CD14-positive monocyte (primary cell): ENCODE measurements at regions not wholly inside any gene's neighbourhood (a gene's known extent, or its start where the extent isn't known, plus 50 kb on each side); places are given as distances from the start of the nearest gene placed in this dataset.

Experiments used
- DNase-seq, 3 donors: peaks; one replicate each; pipeline ENCODE4 v3.0.0-alpha.2; 2011 to 2022
- H2AFZ ChIP-seq: 2 replicates; pipeline ENCODE4 v1.6.0; 2012; ENCODE audit warnings: mild to moderate bottlenecking, low read depth, low read length, inconsistent platforms; ENCODE audit not compliant: insufficient read depth, poor library complexity, severe bottlenecking
- H3K27ac ChIP-seq, 2 donors: 1 replicate in 1 of 2; 2 replicates in 1 of 2; pipeline ENCODE4 v1.5.1; 2012 to 2013; ENCODE audit warnings: low read length in 2 of 2, control low read depth in 1 of 2, inconsistent platforms in 1 of 2, low read depth in 1 of 2, mild to moderate bottlenecking in 1 of 2
- H3K27me3 ChIP-seq, 2 donors: one replicate each; pipeline versions ENCODE4 v1.6.0 to v1.6.1; 2011 to 2013; ENCODE audit warnings: low read length in 2 of 2; ENCODE audit not compliant: control insufficient read depth in 2 of 2, insufficient read depth in 2 of 2
- H3K36me3 ChIP-seq, 2 donors: replicated peaks in 1 of 2; 1 replicate in 1 of 2; 2 replicates in 1 of 2; pipeline versions ENCODE4 v1.5.1 to v1.6.1; 2012 to 2013; ENCODE audit warnings: low read length in 2 of 2, control low read depth in 1 of 2, inconsistent platforms in 1 of 2, mild to moderate bottlenecking in 1 of 2; ENCODE audit not compliant: insufficient read depth in 2 of 2, control insufficient read depth in 1 of 2
- H3K4me1 ChIP-seq, 2 donors: 1 replicate in 1 of 2; 2 replicates in 1 of 2; pipeline versions ENCODE4 v1.5.1 to v1.6.1; 2012 to 2013; ENCODE audit warnings: low read length in 2 of 2, control low read depth in 1 of 2, inconsistent platforms in 1 of 2, mild to moderate bottlenecking in 1 of 2, moderate library complexity in 1 of 2; ENCODE audit not compliant: insufficient read depth in 2 of 2, control insufficient read depth in 1 of 2
- H3K4me2 ChIP-seq: replicated peaks from 2 replicates; pipeline ENCODE3; 2012; ENCODE audit warnings: low read length, moderate library complexity, mild to moderate bottlenecking; ENCODE audit not compliant: poor library complexity, severe bottlenecking; ENCODE audit errors: extremely low read depth
- H3K4me3 ChIP-seq, 3 experiments: fragments of 200-600 bp in 1 of 3; sonication (generic) in 1 of 3; replicated peaks in 1 of 3; 1 replicate in 2 of 3; 2 replicates in 1 of 3; pipeline ENCODE4 v1.5.1; 2011 to 2013; ENCODE audit warnings: low read length in 3 of 3, mild to moderate bottlenecking in 3 of 3, control low read depth in 2 of 3, low read depth in 2 of 3, inconsistent platforms in 1 of 3, moderate library complexity in 1 of 3
- H3K79me2 ChIP-seq: 2 replicates; pipeline ENCODE4 v1.6.0; 2012; ENCODE audit warnings: mild to moderate bottlenecking, control low read depth, inconsistent platforms, low read length, moderate library complexity; ENCODE audit not compliant: insufficient read depth
- H3K9ac ChIP-seq: 2 replicates; pipeline ENCODE4 v1.6.0; 2017; ENCODE audit warnings: low read length, mild to moderate bottlenecking; ENCODE audit not compliant: insufficient read depth, poor library complexity, severe bottlenecking
- H3K9me3 ChIP-seq, 2 donors: replicated peaks in 1 of 2; 1 replicate in 1 of 2; 2 replicates in 1 of 2; pipeline versions ENCODE4 v1.5.1 to v1.6.1; 2012 to 2013; ENCODE audit warnings: low read length in 2 of 2, control low read depth in 1 of 2; ENCODE audit not compliant: control insufficient read depth in 1 of 2, insufficient read depth in 1 of 2
- H4K20me1 ChIP-seq: 2 replicates; pipeline ENCODE4 v1.6.0; 2012; ENCODE audit warnings: mild to moderate bottlenecking, low read length, control low read depth, moderate library complexity; ENCODE audit not compliant: insufficient read depth
- H3K27ac Mint-ChIP-seq, 7 donors: one replicate each; pipeline ENCODE4 v1.8.0; 2020; ENCODE audit warnings: mild to moderate bottlenecking in 7 of 7, mixed read lengths in 7 of 7, moderate library complexity in 6 of 7, inconsistent platforms in 2 of 7
- H3K27me3 Mint-ChIP-seq, 3 donors: one replicate each; pipeline ENCODE4 v1.8.0; 2021 to 2022; ENCODE audit warnings: low read depth in 3 of 3, mild to moderate bottlenecking in 3 of 3, mixed read lengths in 3 of 3, moderate library complexity in 3 of 3, inconsistent platforms in 1 of 3
- H3K36me3 Mint-ChIP-seq, 2 donors: one replicate each; pipeline ENCODE4 v1.8.0; 2020; ENCODE audit warnings: mixed read lengths in 2 of 2, inconsistent platforms in 1 of 2, mild to moderate bottlenecking in 1 of 2
- H3K4me1 Mint-ChIP-seq: one replicate; pipeline ENCODE4 v1.8.0; 2020; ENCODE audit warnings: mild to moderate bottlenecking, mixed read lengths
- H3K4me3 Mint-ChIP-seq, 2 donors: one replicate each; pipeline ENCODE4 v1.8.0; 2020; ENCODE audit warnings: mild to moderate bottlenecking in 2 of 2, mixed read lengths in 2 of 2, moderate library complexity in 1 of 2
- H3K9me3 Mint-ChIP-seq, 7 donors: one replicate each; pipeline ENCODE4 v1.8.0; 2020 to 2022; ENCODE audit warnings: mixed read lengths in 7 of 7, mild to moderate bottlenecking in 6 of 7, moderate library complexity in 6 of 7, inconsistent platforms in 2 of 7
- WGBS: methylation state at CpG from one replicate; pipeline ENCODE4 v1.1.5; 2013; ENCODE audit warnings: missing lambda C conversion rate; ENCODE audit not compliant: insufficient coverage; 5-methylcytosine and 5-hydroxymethylcytosine counted together
- intact Hi-C, 2 donors: fragments of 100-400 bp; cut with micrococcal nuclease; formaldehyde crosslinking; loops; one replicate each; pipeline versions ENCODE4 v1.15.0 to v1.15.1; 2023
- TF ChIP-seq, protein P1 (sequence below): fragments of 200-600 bp; IDR thresholded peaks from one replicate; pipeline ENCODE4 v1.8.0; 2022; ENCODE audit warnings: antibody characterized with exemption, mild to moderate bottlenecking

DNA sequence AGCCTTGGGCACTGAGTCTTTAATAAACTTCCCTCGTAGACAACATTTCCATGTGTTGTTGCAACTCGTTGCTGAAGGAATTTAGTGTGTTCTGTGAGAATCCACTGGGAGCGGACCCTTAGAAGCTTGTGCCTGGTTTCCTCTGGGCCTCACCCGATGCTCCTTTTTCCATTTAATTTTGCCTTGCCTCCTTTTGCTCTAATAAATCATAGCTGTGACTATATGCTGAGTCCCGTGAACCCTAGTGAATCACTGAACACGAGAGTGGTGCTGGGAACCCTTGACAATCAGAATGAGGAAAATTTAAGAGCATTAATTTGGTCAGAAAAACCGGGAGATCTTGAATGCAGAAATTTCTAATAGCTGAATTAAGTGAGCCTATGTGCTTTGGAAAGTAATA is 291.1 kb upstream of the ZNF608 start:
- H3K36me3 ChIP-seq: no peaks in the 10 kb centered on the region
- H3K79me2 ChIP-seq: no peaks in the 10 kb centered on the region
- Mint-ChIP-seq H3K4me1 (no peaks in the 10 kb centered on the region), H3K36me3 (no peaks in the 10 kb centered on the region), H3K9me3 (peaks cover 0 to 5% (median 0%) of the 10 kb centered on the region in 7 donors), H3K27ac (no peak overlapping the region), H3K27me3 (peaks cover 2 to 8% (median 6%) of the 10 kb centered on the region in 3 donors), H3K4me3 (no peak overlapping the region)
- H3K27me3 ChIP-seq: peaks cover 0 to 3% of the 10 kb centered on the region in 2 donors
- intact Hi-C loops: no loop called here
- H3K4me3 ChIP-seq: no peak overlapping the region
- 98% methylated on average over 5 of the region's 7 CpGs for WGBS
- TF ChIP-seq, protein P1, sequence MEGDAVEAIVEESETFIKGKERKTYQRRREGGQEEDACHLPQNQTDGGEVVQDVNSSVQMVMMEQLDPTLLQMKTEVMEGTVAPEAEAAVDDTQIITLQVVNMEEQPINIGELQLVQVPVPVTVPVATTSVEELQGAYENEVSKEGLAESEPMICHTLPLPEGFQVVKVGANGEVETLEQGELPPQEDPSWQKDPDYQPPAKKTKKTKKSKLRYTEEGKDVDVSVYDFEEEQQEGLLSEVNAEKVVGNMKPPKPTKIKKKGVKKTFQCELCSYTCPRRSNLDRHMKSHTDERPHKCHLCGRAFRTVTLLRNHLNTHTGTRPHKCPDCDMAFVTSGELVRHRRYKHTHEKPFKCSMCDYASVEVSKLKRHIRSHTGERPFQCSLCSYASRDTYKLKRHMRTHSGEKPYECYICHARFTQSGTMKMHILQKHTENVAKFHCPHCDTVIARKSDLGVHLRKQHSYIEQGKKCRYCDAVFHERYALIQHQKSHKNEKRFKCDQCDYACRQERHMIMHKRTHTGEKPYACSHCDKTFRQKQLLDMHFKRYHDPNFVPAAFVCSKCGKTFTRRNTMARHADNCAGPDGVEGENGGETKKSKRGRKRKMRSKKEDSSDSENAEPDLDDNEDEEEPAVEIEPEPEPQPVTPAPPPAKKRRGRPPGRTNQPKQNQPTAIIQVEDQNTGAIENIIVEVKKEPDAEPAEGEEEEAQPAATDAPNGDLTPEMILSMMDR: no peak
- H3K4me2 ChIP-seq: no peak overlapping the region
- no peaks in the 10 kb centered on the region for H3K4me1 ChIP-seq
- no peak overlapping the region for H3K9ac ChIP-seq
- H4K20me1 ChIP-seq: no peaks in the 10 kb centered on the region
- H2AFZ ChIP-seq: no peak overlapping the region
- no peak overlapping the region for H3K27ac ChIP-seq
- no peaks in the 10 kb centered on the region for H3K9me3 ChIP-seq
- DNase-seq: no peak

- intact Hi-C loops: no loop called here
- no peak overlapping the region for H3K4me2 ChIP-seq
- Mint-ChIP-seq H3K27me3 (peaks cover 2 to 9% (median 4%) of the 10 kb centered on the region in 3 donors), H3K4me1 (no peaks in the 10 kb centered on the region), H3K9me3 (peaks cover 0 to 5% (median 0%) of the 10 kb centered on the region in 7 donors), H3K4me3 (no peak overlapping the region), H3K27ac (no peak overlapping the region), H3K36me3 (no peaks in the 10 kb centered on the region)
- TF ChIP-seq, protein P1: no peak
- DNase-seq: no peak
- H3K36me3 ChIP-seq: no peaks in the 10 kb centered on the region
- no peaks in the 10 kb centered on the region for H3K9me3 ChIP-seq
- H3K9ac ChIP-seq: no peak overlapping the region
- peaks cover 0 to 3% of the 10 kb centered on the region in 2 donors for H3K27me3 ChIP-seq
- H3K79me2 ChIP-seq: no peaks in the 10 kb centered on the region
- no peak overlapping the region for H3K4me3 ChIP-seq
- H2AFZ ChIP-seq: no peak overlapping the region
- 91% methylated on average over 4 of the region's 5 CpGs for WGBS
- no peaks in the 10 kb centered on the region for H4K20me1 ChIP-seq
- H3K4me1 ChIP-seq: no peaks in the 10 kb centered on the region
- no peak overlapping the region for H3K27ac ChIP-seq
Observed at GRCh38 chr5:125038477-125038876, 292.0 kb upstream of the ZNF608 start.
